H1 (cell line): ENCODE measurements at regions not wholly inside any gene's neighbourhood (a gene's known extent, or its start where the extent isn't known, plus 50 kb on each side); places are given as distances from the start of the nearest gene placed in this dataset.

ENCODE experiments used
- CTCF ChIA-PET: fragments of 300-600 bp; sonication (Branson Sonifier 250); formaldehyde crosslinking; loops from one replicate; lab custom pipeline; 2021; ENCODE audit not compliant: partially characterized antibody; lab: Charles Lee
- POLR2A ChIA-PET: fragments of 300-600 bp; sonication (Branson Sonifier 250); formaldehyde crosslinking; loops from one replicate; lab custom pipeline; 2021; ENCODE audit warnings: inconsistent platforms; ENCODE audit not compliant: partially characterized antibody; lab: Charles Lee
- DNase-seq, 2 experiments: peaks; one replicate each; pipeline versions ENCODE4 v3.0.0 to v3.0.0-alpha.2; 2010 to 2022; ENCODE audit warnings: low spot score in 2 of 2, low read depth in 1 of 2, mixed read lengths in 1 of 2
- FAIRE-seq: peaks from 2 replicates; lab custom pipeline; 2011; peaks lifted over from hg19 to GRCh38; lab: Jason Lieb, UNC
- H2AFZ ChIP-seq: 2 replicates; pipeline ENCODE4 v1.8.1; 2012; ENCODE audit warnings: low read length, inconsistent platforms
- H2AK5ac ChIP-seq: 2 replicates; pipeline ENCODE4 v1.6.1; 2013; ENCODE audit warnings: low read depth, low read length
- H2BK120ac ChIP-seq: replicated peaks from 2 replicates; pipeline ENCODE3; 2013; ENCODE audit warnings: low read depth, low read length, inconsistent platforms
- H2BK12ac ChIP-seq: 2 replicates; pipeline ENCODE4 v1.6.1; 2013; ENCODE audit warnings: low read depth, low read length
- H2BK15ac ChIP-seq: 2 replicates; pipeline ENCODE4 v1.6.1; 2013; ENCODE audit warnings: low read length
- H2BK20ac ChIP-seq: 2 replicates; pipeline ENCODE4 v1.6.1; 2013; ENCODE audit warnings: low read length
- H2BK5ac ChIP-seq: 2 replicates; pipeline ENCODE4 v1.6.1; 2013; ENCODE audit warnings: low read depth, low read length
- H3K14ac ChIP-seq: 2 replicates; pipeline ENCODE4 v1.6.1; 2013; ENCODE audit warnings: inconsistent platforms; ENCODE audit not compliant: insufficient read length
- H3K18ac ChIP-seq: 2 replicates; pipeline ENCODE4 v1.6.1; 2013; ENCODE audit warnings: low read length; ENCODE audit errors: extremely low read depth
- H3K23ac ChIP-seq: 2 replicates; pipeline ENCODE4 v1.6.1; 2013; ENCODE audit warnings: inconsistent platforms; ENCODE audit not compliant: insufficient read length
- H3K23me2 ChIP-seq: 2 replicates; pipeline ENCODE4 v1.6.1; 2013; ENCODE audit warnings: low read depth, low read length
- H3K27ac ChIP-seq: 2 replicates; pipeline ENCODE4 v1.6.1; 2011; ENCODE audit warnings: low read depth, low read length, inconsistent platforms
- H3K27me3 ChIP-seq, 4 experiments: replicated peaks in 1 of 4; 1 replicate in 1 of 4; 2 replicates in 3 of 4; pipeline versions ENCODE4 v1.6.1 to v1.8.1; 2011 to 2013; ENCODE audit warnings: low read length in 3 of 4, mild to moderate bottlenecking in 3 of 4, inconsistent platforms in 2 of 4, mixed read lengths in 2 of 4, moderate library complexity in 1 of 4; ENCODE audit not compliant: control insufficient read depth in 3 of 4, insufficient read depth in 3 of 4; ENCODE audit errors: extremely low read depth in 1 of 4
- H3K36me3 ChIP-seq, 4 experiments: 2 replicates each; pipeline versions ENCODE4 v1.6.1 to v1.8.1; 2011 to 2013; ENCODE audit warnings: mild to moderate bottlenecking in 4 of 4, low read length in 3 of 4, moderate library complexity in 2 of 4, control low read depth in 1 of 4, inconsistent platforms in 1 of 4; ENCODE audit not compliant: insufficient read depth in 4 of 4, control insufficient read depth in 2 of 4
- H3K4ac ChIP-seq: replicated peaks from 2 replicates; pipeline ENCODE3; 2013; ENCODE audit warnings: low read length, low read depth, mixed read lengths, inconsistent platforms; ENCODE audit not compliant: insufficient read length
- H3K4me1 ChIP-seq, 4 experiments: replicated peaks in 1 of 4; 1 replicate in 1 of 4; 2 replicates in 3 of 4; pipeline versions ENCODE4 v1.6.1 to v1.8.1; 2011 to 2013; ENCODE audit warnings: low read length in 3 of 4, inconsistent platforms in 2 of 4, mixed read lengths in 1 of 4; ENCODE audit not compliant: insufficient read depth in 4 of 4, control insufficient read depth in 3 of 4
- H3K4me2 ChIP-seq, 2 experiments: 2 replicates each; pipeline versions ENCODE4 v1.6.1 to v1.8.1; 2011 to 2013; ENCODE audit warnings: low read depth in 2 of 2, low read length in 2 of 2, control low read depth in 1 of 2, inconsistent platforms in 1 of 2, mild to moderate bottlenecking in 1 of 2; ENCODE audit not compliant: insufficient read depth in 1 of 2
- H3K4me3 ChIP-seq, 4 experiments: fragments of 200-600, 300-600 bp in 1 of 4; sonication (generic), shearing (Covaris generic), sonication (Bioruptor Twin) in 1 of 4; 2 replicates each; pipeline versions ENCODE4 v1.5.1 to v1.8.1; 2011 to 2016; ENCODE audit warnings: low read length in 4 of 4, low read depth in 3 of 4, control low read depth in 2 of 4, inconsistent platforms in 2 of 4, mild to moderate bottlenecking in 2 of 4, mixed read lengths in 1 of 4, moderate library complexity in 1 of 4; ENCODE audit not compliant: insufficient read depth in 2 of 4; ENCODE audit errors: extremely low read depth in 1 of 4
- H3K56ac ChIP-seq: replicated peaks from 2 replicates; pipeline ENCODE3; 2013; ENCODE audit warnings: low read depth, mild to moderate bottlenecking, mixed read lengths, low read length, inconsistent platforms; ENCODE audit not compliant: insufficient read length
- H3K79me1 ChIP-seq: 2 replicates; pipeline ENCODE4 v1.6.1; 2013; ENCODE audit warnings: low read depth, low read length, control low read depth
- H3K79me2 ChIP-seq, 2 experiments: 2 replicates each; pipeline versions ENCODE4 v1.6.1 to v1.8.1; 2012 to 2013; ENCODE audit warnings: low read length in 2 of 2, mild to moderate bottlenecking in 2 of 2, inconsistent platforms in 1 of 2; ENCODE audit not compliant: insufficient read depth in 2 of 2, control insufficient read depth in 1 of 2
- H3K9ac ChIP-seq, 4 experiments: replicated peaks in 1 of 4; 1 replicate in 1 of 4; 2 replicates in 3 of 4; pipeline versions ENCODE4 v1.6.1 to v1.8.1; 2011 to 2013; ENCODE audit warnings: low read depth in 3 of 4, low read length in 3 of 4, control low read depth in 2 of 4, mild to moderate bottlenecking in 2 of 4, moderate library complexity in 2 of 4, inconsistent platforms in 1 of 4; ENCODE audit errors: extremely low read depth in 1 of 4
- H3K9me3 ChIP-seq, 2 experiments: 2 replicates each; pipeline versions ENCODE4 v1.6.1 to v1.8.1; 2012 to 2013; ENCODE audit warnings: mild to moderate bottlenecking in 2 of 2, moderate library complexity in 2 of 2, control low read depth in 1 of 2, inconsistent platforms in 1 of 2, low read depth in 1 of 2, low read length in 1 of 2, mixed read lengths in 1 of 2; ENCODE audit not compliant: insufficient read depth in 2 of 2
- H4K20me1 ChIP-seq, 2 experiments: replicated peaks in 1 of 2; 2 replicates each; pipeline versions ENCODE3 to v1.8.1; 2011 to 2013; ENCODE audit warnings: inconsistent platforms in 2 of 2, low read length in 2 of 2, mild to moderate bottlenecking in 1 of 2; ENCODE audit not compliant: insufficient read depth in 2 of 2, control insufficient read depth in 1 of 2
- H4K5ac ChIP-seq: 2 replicates; pipeline ENCODE4 v1.6.1; 2013; ENCODE audit warnings: low read length, low read depth, mixed read lengths, inconsistent platforms; ENCODE audit not compliant: insufficient read length
- H4K8ac ChIP-seq: 2 replicates; pipeline ENCODE4 v1.8.0; 2013; ENCODE audit warnings: mild to moderate bottlenecking, moderate library complexity, low read length, inconsistent platforms; ENCODE audit not compliant: insufficient read depth; ENCODE audit errors: extremely low read depth
- H4K91ac ChIP-seq: replicated peaks from 2 replicates; pipeline ENCODE3; 2013; ENCODE audit warnings: low read length, mixed read lengths, inconsistent platforms; ENCODE audit not compliant: insufficient read length
- CBX8 ChIP-seq: fragments of 300-800, 300-1000 bp; sonication (generic); IDR thresholded peaks from 2 replicates; pipeline ENCODE4 v1.7.1; 2016; ENCODE audit warnings: low read depth, low read length, borderline replicate concordance
- EZH2 ChIP-seq: fragments of 200-600 bp; sonication (generic); IDR thresholded peaks from 2 replicates; pipeline ENCODE4 v1.7.1; 2012; ENCODE audit warnings: low read depth, mild to moderate bottlenecking, moderate library complexity, low read length, inconsistent platforms; ENCODE audit not compliant: severe bottlenecking
- FOSL1 ChIP-seq: IDR thresholded peaks from 2 replicates; pipeline ENCODE4 v1.6.1; 2011; ENCODE audit warnings: mild to moderate bottlenecking, low read depth, low read length, moderate library complexity; ENCODE audit not compliant: insufficient read depth
- GABPA ChIP-seq: IDR thresholded peaks from 2 replicates; pipeline ENCODE4 v1.6.1; 2011; ENCODE audit warnings: mild to moderate bottlenecking, low read length, moderate library complexity, borderline replicate concordance; ENCODE audit not compliant: insufficient read depth
- GTF2F1 ChIP-seq: IDR thresholded peaks from 2 replicates; pipeline ENCODE4 v1.6.1; 2012; ENCODE audit warnings: low read depth, low read length, improper control_type of control experiment, borderline replicate concordance
- KDM1A ChIP-seq: fragments of 200-600, 300-600 bp; sonication (generic); IDR thresholded peaks from 2 replicates; pipeline ENCODE4 v1.7.1; 2016; ENCODE audit warnings: mild to moderate bottlenecking, low read length, borderline replicate concordance
- POLR2A ChIP-seq, 2 experiments: IDR thresholded peaks; 1 replicate in 1 of 2; 2 replicates in 1 of 2; pipeline ENCODE4 v1.6.1; 2011; ENCODE audit warnings: low read depth in 2 of 2, low read length in 2 of 2, mild to moderate bottlenecking in 2 of 2; ENCODE audit errors: control extremely low read depth in 1 of 2
- POU5F1 ChIP-seq: IDR thresholded peaks from 2 replicates; pipeline ENCODE4 v1.6.1; 2011; ENCODE audit warnings: low read depth, mild to moderate bottlenecking, low read length, moderate library complexity
- RFX5 ChIP-seq: IDR thresholded peaks from 2 replicates; pipeline ENCODE4 v1.6.1; 2011; ENCODE audit warnings: low read depth, low read length, improper control_type of control experiment, borderline replicate concordance
- SIN3A ChIP-seq, 2 experiments: IDR thresholded peaks in 1 of 2; conservative IDR thresholded peaks in 1 of 2; 2 replicates each; pipeline ENCODE4 v1.6.1; 2011 to 2012; ENCODE audit warnings: low read length in 2 of 2, improper control_type of control experiment in 1 of 2, low read depth in 1 of 2, mild to moderate bottlenecking in 1 of 2
- SIRT6 ChIP-seq: IDR thresholded peaks from one replicate; pipeline ENCODE4 v1.7.1; 2012; ENCODE audit warnings: low read length, inconsistent platforms
- TEAD4 ChIP-seq: IDR thresholded peaks from 2 replicates; pipeline ENCODE4 v1.6.1; 2012; ENCODE audit warnings: low read depth, low read length, inconsistent platforms, mixed read lengths
- WGBS, 2 experiments: shearing (Covaris generic) in 1 of 2; methylation state at CpG; one replicate each; pipeline versions ENCODE4 v1.1.6 to v1.1.7; 2013 to 2015; ENCODE audit warnings: low lambda C conversion rate in 2 of 2, mixed read lengths in 2 of 2, inconsistent platforms in 1 of 2, low coverage in 1 of 2, missing lambda C conversion rate in 1 of 2; ENCODE audit not compliant: insufficient replicate concordance in 2 of 2, insufficient coverage in 1 of 2, insufficient read length in 1 of 2; ENCODE audit errors: extremely low coverage in 1 of 2, missing lambda C conversion rate in 1 of 2; 5-methylcytosine and 5-hydroxymethylcytosine counted together

- Histone ChIP-seq H3K14ac (no peak overlapping the region), H3K9me3 (peaks cover 17 to 49% of the 10 kb centered on the region in 2 experiments), H3K36me3 (no peaks in the 10 kb centered on the region; a peak in 1 of 8 replicates), H3K56ac (no peak overlapping the region), H2BK120ac (no peak overlapping the region), H3K79me1 (no peaks in the 10 kb centered on the region), H4K5ac (no peak overlapping the region), H2AK5ac (no peak overlapping the region), H3K4ac (no peak overlapping the region), H3K27ac (no peak overlapping the region), H3K23ac (no peak overlapping the region), H4K8ac (no peak overlapping the region), H3K18ac (no peak overlapping the region; the same call in 1 of the 2 replicates), H3K27me3 (no peaks in the 10 kb centered on the region), H3K9ac (no peak overlapping the region), H3K4me1 (no peaks in the 10 kb centered on the region; a peak in 1 of 7 replicates), H2BK5ac (no peak overlapping the region), H2BK15ac (no peak overlapping the region), H3K23me2 (no peaks in the 10 kb centered on the region; the same call in 1 of the 2 replicates), H2BK20ac (no peak overlapping the region), H2AFZ (no peak overlapping the region), H4K20me1 (no peaks in the 10 kb centered on the region), H2BK12ac (no peak overlapping the region), H3K4me3 (no peak overlapping the region), H4K91ac (no peak overlapping the region), H3K79me2 (no peaks in the 10 kb centered on the region), H3K4me2 (no peak overlapping the region)
- DNase-seq (no peak), FAIRE-seq (no peak)
- CTCF ChIA-PET = no interaction called here
- TF ChIP-seq RFX5 (no peak), SIN3A (conservative IDR thresholded peaks at IDR 0.05 in 1 of 2, IDR thresholded peaks at IDR 0.05 in 1 of 2; ENCODE audit: low read depth in 1 of 2, low read length in 2 of 2) (no peak), GABPA (no peak), POLR2A (IDR thresholded peaks at IDR 0.05; ENCODE audit: control extremely low read depth in 1 of 2, low read depth in 2 of 2, low read length in 2 of 2) (no peak), POU5F1 (no peak), EZH2 (no peak), TEAD4 (no peak), GTF2F1 (no peak), KDM1A (no peak), SIRT6 (no peak), CBX8 (no peak), FOSL1 (no peak)
- WGBS, 2 experiments = 87% methylated on average over 10 of the region's 10 CpGs; no CpG with 5 or more reads in 1 of the 2 experiments
- POLR2A ChIA-PET = no interaction called here
Measured at GRCh38 chr1:4218619-4219018, 318.5 kb upstream of the C1orf174 start.
